ENCODE measurements at regions not wholly inside any gene's neighbourhood (a gene's known extent, or its start where the extent isn't known, plus 50 kb on each side); places are given as distances from the start of the nearest gene placed in this dataset.

- TF ChIP-seq EZH2phosphoT487 (IDR thresholded peaks at IDR 0.05): no peak
- TF ChIP-seq, protein P1, sequence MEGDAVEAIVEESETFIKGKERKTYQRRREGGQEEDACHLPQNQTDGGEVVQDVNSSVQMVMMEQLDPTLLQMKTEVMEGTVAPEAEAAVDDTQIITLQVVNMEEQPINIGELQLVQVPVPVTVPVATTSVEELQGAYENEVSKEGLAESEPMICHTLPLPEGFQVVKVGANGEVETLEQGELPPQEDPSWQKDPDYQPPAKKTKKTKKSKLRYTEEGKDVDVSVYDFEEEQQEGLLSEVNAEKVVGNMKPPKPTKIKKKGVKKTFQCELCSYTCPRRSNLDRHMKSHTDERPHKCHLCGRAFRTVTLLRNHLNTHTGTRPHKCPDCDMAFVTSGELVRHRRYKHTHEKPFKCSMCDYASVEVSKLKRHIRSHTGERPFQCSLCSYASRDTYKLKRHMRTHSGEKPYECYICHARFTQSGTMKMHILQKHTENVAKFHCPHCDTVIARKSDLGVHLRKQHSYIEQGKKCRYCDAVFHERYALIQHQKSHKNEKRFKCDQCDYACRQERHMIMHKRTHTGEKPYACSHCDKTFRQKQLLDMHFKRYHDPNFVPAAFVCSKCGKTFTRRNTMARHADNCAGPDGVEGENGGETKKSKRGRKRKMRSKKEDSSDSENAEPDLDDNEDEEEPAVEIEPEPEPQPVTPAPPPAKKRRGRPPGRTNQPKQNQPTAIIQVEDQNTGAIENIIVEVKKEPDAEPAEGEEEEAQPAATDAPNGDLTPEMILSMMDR (IDR thresholded peaks at IDR 0.05): no peak
- TF ChIP-seq EZH2 (IDR thresholded peaks at IDR 0.05): no peak
Measured at GRCh38 chrX:125089761-125090445, 229.8 kb upstream of the TEX13C start.

All from neural progenitor cell (in vitro differentiated cells).